HFFc6 (cell line): ENCODE measurements at regions not wholly inside any gene's neighbourhood (a gene's known extent, or its start where the extent isn't known, plus 50 kb on each side); places are given as distances from the start of the nearest gene placed in this dataset.
"Not testable (repeated sequence)": the region's sequence is repeated elsewhere in the genome, so short reads cannot be mapped to it uniquely, and the experiment has no call there.

Source experiments
- DNase-seq: peaks from one replicate; pipeline ENCODE4 v3.0.0-alpha.2; 2018
- H3K27ac Mint-ChIP-seq: 2 replicates; pipeline ENCODE4 v1.8.0; 2020; ENCODE audit warnings: mild to moderate bottlenecking, mixed read lengths
- H3K27me3 Mint-ChIP-seq: 2 replicates; pipeline ENCODE4 v1.8.0; 2021; ENCODE audit warnings: mild to moderate bottlenecking, moderate library complexity, mixed read lengths; ENCODE audit not compliant: insufficient read depth
- H3K36me3 Mint-ChIP-seq: 2 replicates; pipeline ENCODE4 v1.8.0; 2021; ENCODE audit warnings: low read depth, mixed read lengths
- H3K4me1 Mint-ChIP-seq: 2 replicates; pipeline ENCODE4 v1.8.0; 2020; ENCODE audit warnings: low read depth, mixed read lengths
- H3K4me3 Mint-ChIP-seq: 2 replicates; pipeline ENCODE4 v1.8.0; 2020; ENCODE audit warnings: mild to moderate bottlenecking, moderate library complexity, mixed read lengths
- H3K9me3 Mint-ChIP-seq: 2 replicates; pipeline ENCODE4 v1.8.0; 2020; ENCODE audit warnings: mild to moderate bottlenecking, mixed read lengths

GRCh38 chrX:89539150-89539549, 382.6 kb upstream of the TGIF2LX start:
- H3K27me3 Mint-ChIP-seq, H3K4me3 Mint-ChIP-seq, H3K36me3 Mint-ChIP-seq, H3K9me3 Mint-ChIP-seq, DNase-seq, H3K4me1 Mint-ChIP-seq, H3K27ac Mint-ChIP-seq: not testable (repeated sequence)

- not testable (repeated sequence) for H3K9me3 Mint-ChIP-seq, H3K4me1 Mint-ChIP-seq, H3K27me3 Mint-ChIP-seq, H3K36me3 Mint-ChIP-seq, H3K27ac Mint-ChIP-seq, H3K4me3 Mint-ChIP-seq, DNase-seq
Observed at GRCh38 chrX:89557146-89557545, 364.6 kb upstream of the TGIF2LX start.

GRCh38 chrX:89562079-89562478, 359.6 kb upstream of the TGIF2LX start:
- H3K9me3 Mint-ChIP-seq, H3K27ac Mint-ChIP-seq, H3K4me1 Mint-ChIP-seq, DNase-seq, H3K4me3 Mint-ChIP-seq, H3K27me3 Mint-ChIP-seq, H3K36me3 Mint-ChIP-seq: not testable (repeated sequence)

- H3K4me1 Mint-ChIP-seq, DNase-seq: not testable (repeated sequence)
Observed at GRCh38 chrX:89563107-89563506, 358.6 kb upstream of the TGIF2LX start.

GRCh38 chrX:89567787-89568186, 353.9 kb upstream of the TGIF2LX start:
- H3K36me3 Mint-ChIP-seq, H3K27me3 Mint-ChIP-seq, H3K27ac Mint-ChIP-seq, H3K9me3 Mint-ChIP-seq, H3K4me3 Mint-ChIP-seq, DNase-seq, H3K4me1 Mint-ChIP-seq: not testable (repeated sequence)

More at GRCh38 chrX:89563107-89563506, 358.6 kb upstream of the TGIF2LX start:
- not testable (repeated sequence) for H3K27ac Mint-ChIP-seq, H3K36me3 Mint-ChIP-seq, H3K9me3 Mint-ChIP-seq, H3K27me3 Mint-ChIP-seq, H3K4me3 Mint-ChIP-seq

- not testable (repeated sequence) for H3K9me3 Mint-ChIP-seq, H3K27ac Mint-ChIP-seq, H3K4me3 Mint-ChIP-seq, DNase-seq, H3K36me3 Mint-ChIP-seq, H3K27me3 Mint-ChIP-seq, H3K4me1 Mint-ChIP-seq
Observed at GRCh38 chrX:89581868-89582267, 339.8 kb upstream of the TGIF2LX start.

- not testable (repeated sequence) for H3K4me3 Mint-ChIP-seq, H3K36me3 Mint-ChIP-seq, H3K4me1 Mint-ChIP-seq, DNase-seq, H3K27me3 Mint-ChIP-seq, H3K9me3 Mint-ChIP-seq, H3K27ac Mint-ChIP-seq
Observed at GRCh38 chrX:89631858-89632257, 289.9 kb upstream of the TGIF2LX start.

- DNase-seq, H3K36me3 Mint-ChIP-seq: not testable (repeated sequence)
Observed at GRCh38 chrX:89635887-89636286, 285.8 kb upstream of the TGIF2LX start.

GRCh38 chrX:89658662-89659061, 263.0 kb upstream of the TGIF2LX start:
- H3K4me1 Mint-ChIP-seq, H3K4me3 Mint-ChIP-seq, H3K9me3 Mint-ChIP-seq, DNase-seq, H3K36me3 Mint-ChIP-seq, H3K27me3 Mint-ChIP-seq, H3K27ac Mint-ChIP-seq: not testable (repeated sequence)

More at GRCh38 chrX:89635887-89636286, 285.8 kb upstream of the TGIF2LX start:
- H3K9me3 Mint-ChIP-seq, H3K27ac Mint-ChIP-seq, H3K4me1 Mint-ChIP-seq, H3K4me3 Mint-ChIP-seq, H3K27me3 Mint-ChIP-seq: not testable (repeated sequence)

GRCh38 chrX:89706481-89706880, 215.2 kb upstream of the TGIF2LX start:
- H3K9me3 Mint-ChIP-seq, H3K36me3 Mint-ChIP-seq, H3K27ac Mint-ChIP-seq, H3K4me1 Mint-ChIP-seq, H3K27me3 Mint-ChIP-seq, H3K4me3 Mint-ChIP-seq, DNase-seq: not testable (repeated sequence)

- not testable (repeated sequence) for H3K27ac Mint-ChIP-seq, H3K9me3 Mint-ChIP-seq, DNase-seq, H3K36me3 Mint-ChIP-seq, H3K4me3 Mint-ChIP-seq, H3K27me3 Mint-ChIP-seq, H3K4me1 Mint-ChIP-seq
Observed at GRCh38 chrX:89707363-89707927, 214.3 kb upstream of the TGIF2LX start.

GRCh38 chrX:89734367-89734766, 187.3 kb upstream of the TGIF2LX start:
- H3K36me3 Mint-ChIP-seq, H3K4me1 Mint-ChIP-seq, H3K9me3 Mint-ChIP-seq, DNase-seq, H3K4me3 Mint-ChIP-seq, H3K27me3 Mint-ChIP-seq, H3K27ac Mint-ChIP-seq: not testable (repeated sequence)

GRCh38 chrX:89756466-89756865, 165.2 kb upstream of the TGIF2LX start:
- H3K9me3 Mint-ChIP-seq, H3K4me1 Mint-ChIP-seq, H3K27ac Mint-ChIP-seq, H3K4me3 Mint-ChIP-seq, H3K36me3 Mint-ChIP-seq, DNase-seq, H3K27me3 Mint-ChIP-seq: not testable (repeated sequence)
